ENCODE measurements at regions not wholly inside any gene's neighbourhood (a gene's known extent, or its start where the extent isn't known, plus 50 kb on each side); places are given as distances from the start of the nearest gene placed in this dataset.
"Not testable (repeated sequence)": the region's sequence is repeated elsewhere in the genome, so short reads cannot be mapped to it uniquely, and the experiment has no call there.

DNA sequence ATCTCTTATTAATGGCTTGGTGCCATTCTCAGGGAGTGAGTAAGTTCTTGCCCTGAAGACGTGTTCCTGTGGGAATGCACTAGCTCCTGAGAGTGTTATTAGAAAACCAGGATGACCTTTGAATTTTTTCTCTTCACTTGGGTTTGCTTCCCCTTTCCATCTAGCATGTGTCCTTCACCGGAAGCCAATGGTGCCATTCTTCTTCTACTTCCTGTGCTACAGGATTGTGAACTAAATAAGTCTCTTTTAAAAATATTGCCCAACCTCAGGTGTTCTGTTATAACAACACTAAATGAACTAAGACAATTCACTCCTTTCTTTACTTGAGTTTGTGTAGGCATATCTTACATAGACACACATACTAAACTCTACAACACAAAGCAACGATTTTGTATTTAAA is 447.0 kb downstream of the SOX11 start:
- Histone ChIP-seq H4K20me1 (no peaks in the 10 kb centered on the region), H3K4me3 (no peak overlapping the region), H3K27ac (no peak overlapping the region), H3K27me3 (no peaks in the 10 kb centered on the region), H3K36me3 (no peaks in the 10 kb centered on the region), H3K9me3 (peaks cover 6% of the 10 kb centered on the region; the same call in 1 of the 2 replicates), H3K9ac (no peak overlapping the region), H3K4me2 (no peak overlapping the region), H3K4me1 (no peaks in the 10 kb centered on the region)
- TF ChIP-seq Cebpa-rat (IDR thresholded peaks at IDR 0.05) = no peak

DNA sequence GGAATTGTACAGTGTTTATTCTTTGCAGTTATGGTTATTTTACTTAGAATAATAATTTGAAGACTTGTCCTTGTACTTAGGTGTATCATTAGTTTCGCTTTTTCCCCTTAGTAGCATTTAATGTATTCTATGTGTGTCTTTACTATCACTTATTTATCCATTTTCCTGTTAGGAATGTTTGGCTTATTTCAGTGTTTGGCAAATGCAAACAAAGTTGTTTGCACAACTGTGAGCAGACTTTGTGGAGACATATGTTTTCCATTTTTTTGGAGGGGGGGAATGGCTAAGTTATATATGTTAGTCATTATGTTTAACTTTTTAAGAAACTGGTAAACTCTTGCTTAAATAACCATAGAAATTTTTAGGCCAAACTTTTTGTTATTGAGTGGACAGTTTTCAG is 447.7 kb downstream of the SOX11 start:
- Histone ChIP-seq H3K4me1 (no peaks in the 10 kb centered on the region), H3K9me3 (peaks cover 10% of the 10 kb centered on the region), H3K9ac (no peak overlapping the region), H3K27me3 (no peaks in the 10 kb centered on the region), H3K4me3 (no peak overlapping the region), H3K4me2 (no peak overlapping the region), H4K20me1 (no peaks in the 10 kb centered on the region), H3K36me3 (no peaks in the 10 kb centered on the region), H3K27ac (no peak overlapping the region)
- TF ChIP-seq Cebpa-rat (IDR thresholded peaks at IDR 0.05) = no peak

GRCh38 chr2:6140509-6140908 is 448.3 kb downstream of the SOX11 start:
- Histone ChIP-seq H3K9me3 (peaks cover 13% of the 10 kb centered on the region), H4K20me1 (no peaks in the 10 kb centered on the region), H3K9ac (no peak overlapping the region), H3K36me3 (no peaks in the 10 kb centered on the region), H3K27me3 (no peaks in the 10 kb centered on the region), H3K4me1 (no peaks in the 10 kb centered on the region), H3K27ac (no peak overlapping the region), H3K4me2 (no peak overlapping the region), H3K4me3 (no peak overlapping the region)
- TF ChIP-seq Cebpa-rat (IDR thresholded peaks at IDR 0.05) = no peak

- no peaks in the 10 kb centered on the region for H3K27me3 ChIP-seq
- no peak overlapping the region for H3K9ac ChIP-seq
These were observed 451.6 kb downstream of the SOX11 start for GRCh38 chr2:6143812-6144211.

GRCh38 chr2:6147215-6147614 is 455.0 kb downstream of the SOX11 start:
- H3K4me3 ChIP-seq, H4K20me1 ChIP-seq, H3K4me2 ChIP-seq, H3K4me1 ChIP-seq, H3K36me3 ChIP-seq, H3K9ac ChIP-seq, H3K27ac ChIP-seq, H3K27me3 ChIP-seq: not testable (repeated sequence)
- H3K9me3 ChIP-seq = peaks cover 13% of the 10 kb centered on the region

More at GRCh38 chr2:6143812-6144211, 451.6 kb downstream of the SOX11 start:
- Histone ChIP-seq H3K9me3 (peaks cover 13% of the 10 kb centered on the region), H3K27ac (no peak overlapping the region), H3K36me3 (no peaks in the 10 kb centered on the region), H3K4me2 (no peak overlapping the region), H3K4me3 (no peak overlapping the region), H4K20me1 (no peaks in the 10 kb centered on the region), H3K4me1 (no peaks in the 10 kb centered on the region)
- TF ChIP-seq Cebpa-rat (IDR thresholded peaks at IDR 0.05) = no peak

DNA sequence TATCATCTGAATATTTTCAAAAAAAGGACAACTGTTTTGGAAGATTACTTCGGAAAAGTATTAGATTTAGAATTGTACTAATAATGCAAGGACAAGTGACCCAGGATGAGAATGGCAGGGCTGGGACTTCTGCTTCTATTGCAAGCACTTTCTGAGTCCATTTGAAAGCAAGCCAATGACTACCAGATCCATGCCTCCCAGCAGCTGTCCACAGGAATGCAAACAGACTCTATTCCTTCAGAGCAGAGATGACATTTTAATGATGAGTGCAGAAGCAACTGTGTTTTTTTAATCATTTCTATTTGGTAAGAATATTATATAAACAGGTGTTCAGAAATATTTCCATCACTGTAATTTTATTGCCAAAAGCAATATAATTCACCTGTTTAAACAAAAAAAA is 456.7 kb downstream of the SOX11 start:
- H3K36me3 ChIP-seq = no peaks in the 10 kb centered on the region

DNA sequence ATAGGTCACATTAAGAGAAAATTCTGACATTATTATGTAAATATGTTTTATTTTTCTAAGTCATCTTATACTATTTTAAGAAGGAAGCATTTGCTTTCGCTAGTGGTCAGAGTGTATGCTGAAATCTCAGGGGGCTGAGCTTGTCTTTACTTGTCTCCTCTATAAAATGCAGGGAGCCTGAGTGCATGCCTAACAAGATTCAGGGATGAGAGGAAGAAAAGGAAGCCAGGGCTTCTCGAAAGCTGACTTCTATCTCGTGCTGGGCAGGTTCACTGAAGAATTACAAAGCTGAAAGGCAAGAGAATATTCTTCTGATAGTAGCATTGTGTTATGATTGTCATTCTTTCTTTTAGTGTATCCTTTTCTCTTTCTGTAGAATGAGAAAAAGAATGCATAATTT is 467.4 kb downstream of the SOX11 start:
- Histone ChIP-seq H3K4me2 (no peak overlapping the region), H3K27ac (no peak overlapping the region), H3K27me3 (no peaks in the 10 kb centered on the region), H3K36me3 (no peaks in the 10 kb centered on the region), H3K9me3 (no peaks in the 10 kb centered on the region), H3K9ac (no peak overlapping the region), H4K20me1 (no peaks in the 10 kb centered on the region), H3K4me1 (no peaks in the 10 kb centered on the region), H3K4me3 (no peak overlapping the region)
- no peak for TF ChIP-seq Cebpa-rat (IDR thresholded peaks at IDR 0.05)

More for the DNA sequence above, 456.7 kb downstream of the SOX11 start:
- H4K20me1 ChIP-seq = no peaks in the 10 kb centered on the region
- H3K4me2 ChIP-seq = no peak overlapping the region
- no peak overlapping the region for H3K4me3 ChIP-seq
- no peaks in the 10 kb centered on the region for H3K27me3 ChIP-seq
- H3K4me1 ChIP-seq = no peaks in the 10 kb centered on the region
- H3K9me3 ChIP-seq = peaks cover 9% of the 10 kb centered on the region
- H3K9ac ChIP-seq = no peak overlapping the region
- no peak for TF ChIP-seq Cebpa-rat (IDR thresholded peaks at IDR 0.05)
- H3K27ac ChIP-seq = no peak overlapping the region

GRCh38 chr2:6163932-6164331 is 471.7 kb downstream of the SOX11 start:
- no peak overlapping the region for H3K4me2 ChIP-seq
- no peaks in the 10 kb centered on the region for H3K9me3 ChIP-seq
- H3K27me3 ChIP-seq = no peaks in the 10 kb centered on the region
- no peak overlapping the region for H3K27ac ChIP-seq
- H3K4me3 ChIP-seq = no peak overlapping the region
- no peak overlapping the region for H3K9ac ChIP-seq
- no peaks in the 10 kb centered on the region for H4K20me1 ChIP-seq
- H3K4me1 ChIP-seq = peaks cover 4% of the 10 kb centered on the region; the same call in 1 of the 2 replicates
- no peak for TF ChIP-seq Cebpa-rat (IDR thresholded peaks at IDR 0.05)
- H3K36me3 ChIP-seq = no peaks in the 10 kb centered on the region

DNA sequence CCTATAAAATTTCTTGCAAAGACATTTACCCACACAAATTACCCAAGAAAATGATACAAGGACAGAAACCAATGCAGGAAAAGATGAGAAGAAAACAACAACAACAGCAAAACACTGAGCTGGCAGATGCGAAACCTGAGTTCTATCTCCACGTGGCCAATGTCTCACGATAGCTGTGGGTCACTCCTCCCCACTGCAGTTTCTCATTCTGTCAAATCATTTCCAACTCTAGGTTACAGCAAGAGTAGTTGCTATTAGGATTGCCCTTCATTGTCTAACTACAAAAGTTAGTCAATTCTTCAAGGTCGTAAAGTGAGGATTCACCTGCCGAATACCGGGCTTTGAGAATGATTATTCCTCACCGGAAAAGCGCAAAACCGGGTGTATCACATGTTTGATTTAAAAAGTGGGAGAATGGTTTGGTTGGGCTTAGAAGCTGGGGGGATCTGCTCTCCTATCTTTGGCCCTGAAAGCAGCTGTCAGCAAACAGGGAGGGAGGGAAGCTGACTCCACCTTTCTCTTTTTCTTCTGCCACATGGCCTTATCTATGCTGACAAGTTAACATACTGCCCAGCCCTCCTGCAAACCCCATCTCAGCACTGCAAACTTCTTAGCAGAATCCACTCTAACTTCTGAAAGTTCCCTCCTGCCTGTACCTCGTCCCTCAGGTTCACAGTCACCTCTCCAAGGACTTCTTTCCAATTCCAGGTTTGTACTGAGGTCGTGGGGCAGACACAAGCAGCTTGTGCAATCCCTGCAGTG is 473.0 kb downstream of the SOX11 start:
- Histone ChIP-seq H3K9ac (no peak overlapping the region), H3K9me3 (no peaks in the 10 kb centered on the region), H3K27ac (no peak overlapping the region), H3K4me2 (no peak overlapping the region), H3K27me3 (no peaks in the 10 kb centered on the region), H3K4me3 (no peak overlapping the region), H3K4me1 (peaks cover 4% of the 10 kb centered on the region; the same call in 1 of the 2 replicates), H4K20me1 (no peaks in the 10 kb centered on the region), H3K36me3 (no peaks in the 10 kb centered on the region)
- TF ChIP-seq Cebpa-rat (IDR thresholded peaks at IDR 0.05) = no peak

DNA sequence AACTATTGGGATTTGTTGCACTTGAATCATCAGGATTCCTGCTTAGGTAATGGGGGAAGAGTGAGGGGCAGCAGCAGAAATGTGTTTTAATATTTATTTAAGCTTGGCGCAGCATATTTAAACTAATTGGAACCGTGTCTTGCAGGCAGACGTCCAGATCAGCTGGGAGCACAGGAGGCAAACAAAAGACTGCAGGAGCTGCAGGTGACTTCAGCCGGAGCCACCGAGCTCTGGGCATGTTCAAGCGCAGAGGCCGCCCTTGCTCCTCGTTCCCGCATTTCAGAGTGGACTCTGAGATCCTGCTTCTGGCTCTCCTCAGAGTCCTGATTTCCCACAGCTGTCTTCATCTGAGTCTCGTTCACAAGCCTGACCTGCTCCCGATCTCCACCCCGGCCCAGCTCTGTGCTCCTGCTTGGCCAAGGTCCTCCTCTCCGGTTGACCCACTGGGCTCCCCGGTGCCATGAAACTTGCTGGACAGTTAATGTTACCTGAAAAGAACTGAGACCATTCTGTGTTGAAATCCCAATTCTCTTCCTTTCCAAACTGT is 475.5 kb downstream of the SOX11 start:
- Histone ChIP-seq H3K27ac (no peak overlapping the region), H4K20me1 (no peaks in the 10 kb centered on the region)

More for the DNA sequence above, 475.5 kb downstream of the SOX11 start:
- TF ChIP-seq Cebpa-rat (IDR thresholded peaks at IDR 0.05) = no peak
- Histone ChIP-seq H3K36me3 (no peaks in the 10 kb centered on the region), H3K9me3 (no peaks in the 10 kb centered on the region), H3K9ac (no peak overlapping the region), H3K4me1 (peaks cover 4% of the 10 kb centered on the region; the same call in 1 of the 2 replicates), H3K4me2 (no peak overlapping the region), H3K27me3 (no peaks in the 10 kb centered on the region), H3K4me3 (no peak overlapping the region)

All from BLaER1 (cell line).